Skeletal muscle cell (primary cell): ENCODE measurements at regions not wholly inside any gene's neighbourhood (a gene's known extent, or its start where the extent isn't known, plus 50 kb on each side); places are given as distances from the start of the nearest gene placed in this dataset.

Source experiments
- DNase-seq: peaks from one replicate; pipeline ENCODE4 v3.0.0-alpha.2; 2010; ENCODE audit warnings: low read depth
- H3K4me3 ChIP-seq: 2 replicates; pipeline ENCODE4 v1.5.1; 2011; ENCODE audit warnings: low read depth, mild to moderate bottlenecking, control low read depth, low read length, moderate library complexity

- H3K4me3 ChIP-seq, result no peak overlapping the region
- no peak for DNase-seq
These were observed 497.2 kb downstream of the RAPGEF2 start for GRCh38 chr4:159600061-159600460.

GRCh38 chr4:159604781-159605180 is 501.9 kb downstream of the RAPGEF2 start:
- H3K4me3 ChIP-seq, result no peak overlapping the region
- no peak for DNase-seq

GRCh38 chr4:159606835-159607234 is 504.0 kb downstream of the RAPGEF2 start:
- no peak for DNase-seq
- H3K4me3 ChIP-seq, result no peak overlapping the region

GRCh38 chr4:159607809-159608208 is 504.9 kb downstream of the RAPGEF2 start:
- DNase-seq, result no peak
- H3K4me3 ChIP-seq, result no peak overlapping the region

- H3K4me3 ChIP-seq, result no peak overlapping the region
- no peak for DNase-seq
These were observed 505.6 kb downstream of the RAPGEF2 start for GRCh38 chr4:159608436-159608835.

GRCh38 chr4:159632031-159632430 is 529.2 kb downstream of the RAPGEF2 start:
- no peak overlapping the region for H3K4me3 ChIP-seq
- no peak for DNase-seq

GRCh38 chr4:159639671-159640323 is 536.9 kb downstream of the RAPGEF2 start:
- DNase-seq, result no peak
- H3K4me3 ChIP-seq, result no peak overlapping the region

GRCh38 chr4:159649237-159649636 is 546.4 kb downstream of the RAPGEF2 start:
- H3K4me3 ChIP-seq, result no peak overlapping the region
- DNase-seq, result no peak

GRCh38 chr4:159652871-159653270 is 550.0 kb downstream of the RAPGEF2 start:
- H3K4me3 ChIP-seq, result no peak overlapping the region
- DNase-seq, result no peak

- H3K4me3 ChIP-seq, result no peak overlapping the region
- peak; percentile 14 for DNase-seq
These were observed 552.7 kb downstream of the RAPGEF2 start for GRCh38 chr4:159655547-159655946.

- DNase-seq, result no peak
These were observed 566.2 kb downstream of the RAPGEF2 start for GRCh38 chr4:159669094-159669493.

GRCh38 chr4:159673221-159673620 is 570.3 kb downstream of the RAPGEF2 start:
- DNase-seq, result no peak
- no peak overlapping the region for H3K4me3 ChIP-seq

More at GRCh38 chr4:159669094-159669493, 566.2 kb downstream of the RAPGEF2 start:
- H3K4me3 ChIP-seq, result no peak overlapping the region

- no peak overlapping the region for H3K4me3 ChIP-seq
- no peak for DNase-seq
These were observed 571.4 kb downstream of the RAPGEF2 start for GRCh38 chr4:159674241-159674640.

GRCh38 chr4:159677521-159677920 is 574.6 kb downstream of the RAPGEF2 start:
- no peak for DNase-seq
- H3K4me3 ChIP-seq, result no peak overlapping the region

GRCh38 chr4:159682996-159683395 is 580.1 kb downstream of the RAPGEF2 start:
- no peak overlapping the region for H3K4me3 ChIP-seq
- DNase-seq, result no peak

- DNase-seq, result no peak
- no peak overlapping the region for H3K4me3 ChIP-seq
These were observed 581.2 kb downstream of the RAPGEF2 start for GRCh38 chr4:159684061-159684460.

- no peak overlapping the region for H3K4me3 ChIP-seq
- no peak for DNase-seq
These were observed 582.6 kb downstream of the RAPGEF2 start for GRCh38 chr4:159685340-159686092.

GRCh38 chr4:159689526-159689925 is 586.6 kb downstream of the RAPGEF2 start:
- no peak overlapping the region for H3K4me3 ChIP-seq
- DNase-seq, result no peak

- H3K4me3 ChIP-seq, result no peak overlapping the region
- no peak for DNase-seq
These were observed 594.7 kb downstream of the RAPGEF2 start for GRCh38 chr4:159697322-159698283.

GRCh38 chr4:159698336-159698735 is 595.5 kb downstream of the RAPGEF2 start:
- DNase-seq, result peak; percentile 5
- H3K4me3 ChIP-seq, result no peak overlapping the region
